HEK293T (cell line): ENCODE measurements at regions not wholly inside any gene's neighbourhood (a gene's known extent, or its start where the extent isn't known, plus 50 kb on each side); places are given as distances from the start of the nearest gene placed in this dataset.

Experiments used
- BHLHE40 ChIP-seq: fragments of 450-650 bp; IDR thresholded peaks from 2 replicates; pipeline ENCODE4 v1.6.1; 2016; ENCODE audit warnings: mild to moderate bottlenecking, moderate library complexity, borderline replicate concordance
- ELF4 ChIP-seq: fragments of 450-650 bp; IDR thresholded peaks from 2 replicates; pipeline ENCODE4 v1.6.1; 2017; ENCODE audit warnings: antibody characterized with exemption
- FOXA1 ChIP-seq: fragments of 450-650 bp; IDR thresholded peaks from 2 replicates; pipeline ENCODE4 v1.6.1; 2016; ENCODE audit warnings: mild to moderate bottlenecking
- SP1 ChIP-seq: fragments of 450-650 bp; IDR thresholded peaks from 2 replicates; pipeline ENCODE4 v1.6.1; 2017
- SUZ12 ChIP-seq: fragments of 450-650 bp; IDR thresholded peaks from 2 replicates; pipeline ENCODE4 v1.6.1; 2016; ENCODE audit warnings: mild to moderate bottlenecking
- TARDBP ChIP-seq: fragments of 450-650 bp; IDR thresholded peaks from 2 replicates; pipeline ENCODE4 v1.6.1; 2016

DNA sequence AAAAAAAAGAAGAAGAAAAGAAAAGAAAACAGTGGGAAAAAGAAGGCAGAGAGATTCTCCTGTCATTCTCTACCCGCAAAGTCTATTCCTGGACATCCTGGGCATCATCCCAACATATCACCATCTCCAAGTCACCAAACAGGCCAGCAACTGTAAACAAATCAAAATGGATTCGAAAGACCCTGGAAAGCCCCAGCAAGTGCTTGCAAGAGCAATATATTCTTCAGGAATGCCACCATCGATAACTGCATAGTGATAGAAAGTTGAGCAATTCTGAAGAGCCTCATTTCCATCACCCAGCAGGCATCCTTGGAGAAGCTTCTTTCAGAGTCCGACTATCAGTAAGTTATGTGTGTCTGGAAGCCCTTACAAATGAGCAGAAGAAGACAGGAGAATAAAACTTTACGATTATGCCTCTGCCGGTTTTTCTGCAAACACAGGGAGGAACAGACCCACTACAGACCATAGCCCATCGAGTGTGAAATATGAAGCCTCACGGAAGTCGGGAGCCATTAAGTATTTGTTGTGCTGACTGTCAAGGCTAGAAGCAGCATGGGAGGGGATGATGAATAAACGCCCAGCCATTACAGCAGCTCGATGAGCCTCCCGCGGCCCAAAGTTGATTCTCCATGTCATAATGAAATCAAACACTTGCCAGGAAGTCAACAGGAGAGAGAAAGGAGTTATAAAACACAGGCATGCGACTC, 64.5 kb upstream of the SEC14L1 start:
- TF ChIP-seq SUZ12 (no peak), FOXA1 (no peak), TARDBP (no peak), SP1 (no peak), ELF4 (no peak), BHLHE40 (no peak)
